Body of pancreas (tissue), 4 donors: ENCODE measurements at regions not wholly inside any gene's neighbourhood (a gene's known extent, or its start where the extent isn't known, plus 50 kb on each side); places are given as distances from the start of the nearest gene placed in this dataset.

Experiments used
- CTCF ChIP-seq, 7 experiments: fragments of 450-650 bp in 4 of 7; fragments of 200-600 bp in 3 of 7; sonication (generic) in 3 of 7; IDR thresholded peaks; one replicate each; pipeline ENCODE4 v1.5.1; 2016 to 2019; ENCODE audit warnings: antibody characterized with exemption in 7 of 7
- POLR2A ChIP-seq, 3 donors: fragments of 450-650 bp; IDR thresholded peaks; one replicate each; pipeline ENCODE4 v1.6.1; 2016; ENCODE audit warnings: antibody characterized with exemption in 3 of 3, mild to moderate bottlenecking in 2 of 3

GRCh38 chr18:22260208-22260820, 90.9 kb downstream of the GATA6 start:
- TF ChIP-seq CTCF (IDR thresholded peaks at IDR 0.05) (no peak), POLR2A (IDR thresholded peaks at IDR 0.05) (no peak)
